Epithelial cell of esophagus (primary cell): ENCODE measurements at regions not wholly inside any gene's neighbourhood (a gene's known extent, or its start where the extent isn't known, plus 50 kb on each side); places are given as distances from the start of the nearest gene placed in this dataset.

Source experiments
- DNase-seq: peaks from one replicate; pipeline ENCODE4 v3.0.0; 2010; ENCODE audit warnings: low read depth
- H3K4me3 ChIP-seq: 2 replicates; pipeline ENCODE4 v1.5.1; 2011; ENCODE audit warnings: mild to moderate bottlenecking, low read length, control low read depth
- CTCF ChIP-seq: IDR thresholded peaks from 2 replicates; pipeline ENCODE4 v1.5.1; 2011; ENCODE audit warnings: low read depth, mild to moderate bottlenecking, low read length, control low read depth, inconsistent platforms; ENCODE audit not compliant: insufficient read depth; ENCODE audit errors: missing control alignments

- no peak overlapping the region for H3K4me3 ChIP-seq
- no peak for TF ChIP-seq CTCF
- peak; percentile 45 for DNase-seq
These were observed 74.6 kb downstream of the DISP1 start for GRCh38 chr1:222889440-222889839.

GRCh38 chr1:222890716-222891115, 75.9 kb downstream of the DISP1 start:
- no peak for TF ChIP-seq CTCF
- H3K4me3 ChIP-seq, result no peak overlapping the region
- no peak for DNase-seq

- no peak for TF ChIP-seq CTCF
- no peak overlapping the region for H3K4me3 ChIP-seq
- DNase-seq, result no peak
These were observed 76.7 kb downstream of the DISP1 start for GRCh38 chr1:222891578-222891977.

- TF ChIP-seq CTCF, result no peak
- DNase-seq, result peak; percentile 59
These were observed 77.4 kb downstream of the DISP1 start for GRCh38 chr1:222892137-222892769.

GRCh38 chr1:222893255-222893654, 78.4 kb downstream of the DISP1 start:
- peak; percentile 68 for DNase-seq

More at GRCh38 chr1:222892137-222892769, 77.4 kb downstream of the DISP1 start:
- H3K4me3 ChIP-seq, result no peak overlapping the region

GRCh38 chr1:222894331-222894730, 79.5 kb downstream of the DISP1 start:
- no peak overlapping the region for H3K4me3 ChIP-seq
- no peak for DNase-seq
- no peak for TF ChIP-seq CTCF

More at GRCh38 chr1:222893255-222893654, 78.4 kb downstream of the DISP1 start:
- H3K4me3 ChIP-seq, result no peak overlapping the region
- no peak for TF ChIP-seq CTCF
